Small intestine (tissue), 7 donors: ENCODE measurements at regions not wholly inside any gene's neighbourhood (a gene's known extent, or its start where the extent isn't known, plus 50 kb on each side); places are given as distances from the start of the nearest gene placed in this dataset.
A peak's percentile ranks its signal among the peaks of the same experiment; 100 is the strongest.

Experiments used
- DNase-seq, 2 donors: peaks; one replicate each; pipeline versions ENCODE4 v3.0.0 to v3.0.0-alpha.2; 2013
- FAIRE-seq: peaks from 2 replicates; lab custom pipeline; 2012; peaks lifted over from hg19 to GRCh38; lab: Jason Lieb, UNC
- H3K27ac ChIP-seq, 3 donors: one replicate each; pipeline ENCODE4 v1.5.1; 2013; ENCODE audit warnings: low read length in 2 of 3, mild to moderate bottlenecking in 2 of 3, control low read depth in 1 of 3, inconsistent platforms in 1 of 3, low read depth in 1 of 3, moderate library complexity in 1 of 3
- H3K27me3 ChIP-seq, 3 donors: one replicate each; pipeline ENCODE4 v1.6.1; 2013; ENCODE audit warnings: low read length in 3 of 3, inconsistent platforms in 1 of 3; ENCODE audit not compliant: control insufficient read depth in 3 of 3, insufficient read depth in 3 of 3
- H3K36me3 ChIP-seq, 3 donors: one replicate each; pipeline ENCODE4 v1.6.1; 2013; ENCODE audit warnings: low read length in 3 of 3, inconsistent platforms in 1 of 3, low read depth in 1 of 3, mild to moderate bottlenecking in 1 of 3, moderate library complexity in 1 of 3; ENCODE audit not compliant: control insufficient read depth in 3 of 3, insufficient read depth in 2 of 3
- H3K4me1 ChIP-seq, 3 donors: one replicate each; pipeline ENCODE4 v1.6.1; 2013; ENCODE audit warnings: low read length in 2 of 3, inconsistent platforms in 1 of 3, low read depth in 1 of 3, mild to moderate bottlenecking in 1 of 3, moderate library complexity in 1 of 3; ENCODE audit not compliant: control insufficient read depth in 3 of 3, insufficient read depth in 2 of 3
- H3K4me3 ChIP-seq, 3 donors: one replicate each; pipeline ENCODE4 v1.5.1; 2013; ENCODE audit warnings: low read length in 3 of 3, control low read depth in 1 of 3, inconsistent platforms in 1 of 3, low read depth in 1 of 3, mild to moderate bottlenecking in 1 of 3, moderate library complexity in 1 of 3
- H3K9me3 ChIP-seq, 2 donors: one replicate each; pipeline ENCODE4 v1.6.1; 2013; ENCODE audit warnings: low read depth in 1 of 2, low read length in 1 of 2; ENCODE audit not compliant: control insufficient read depth in 2 of 2, insufficient read depth in 1 of 2
- WGBS, 3 donors: extraction: QIAGEN DNeasy Blood & Tissue Kit; methylation state at CpG; one replicate each; pipeline ENCODE4 v1.1.7; 2013; 5-methylcytosine and 5-hydroxymethylcytosine counted together
- donor health status: healthy with polysubstance abuse.
- donor health status: control.
- donor health status: control.
- donor health status: Bipolar disorder and iron deficiency.
- donor health status: healthy.

GRCh38 chr6:14272737-14273085 lies 155.1 kb downstream of the CD83 start:
- Histone ChIP-seq H3K27me3 (no peaks in the 10 kb centered on the region), H3K36me3 (no peaks in the 10 kb centered on the region), H3K27ac (no peak overlapping the region), H3K4me1 (peaks cover 0 to 3% (median 0%) of the 10 kb centered on the region in 3 donors), H3K9me3 (peaks cover 0 to 9% of the 10 kb centered on the region in 2 donors), H3K4me3 (no peak overlapping the region)
- FAIRE-seq (no peak), DNase-seq (no peak)
- 95 to 100% (median 98%) methylated on average over 1 of the region's 1 CpG for WGBS, 3 donors

GRCh38 chr6:14273191-14273590 lies 155.6 kb downstream of the CD83 start:
- H3K36me3 ChIP-seq: no peaks in the 10 kb centered on the region
- FAIRE-seq (no peak), DNase-seq (no peak)
- no peak overlapping the region for H3K27ac ChIP-seq
- no peaks in the 10 kb centered on the region for H3K27me3 ChIP-seq
- H3K4me1 ChIP-seq: peaks cover 0 to 3% (median 0%) of the 10 kb centered on the region in 3 donors
- 90 to 92% (median 91%) methylated on average over 8 of the region's 8 CpGs for WGBS, 3 donors
- peaks cover 0 to 9% of the 10 kb centered on the region in 2 donors for H3K9me3 ChIP-seq
- no peak overlapping the region for H3K4me3 ChIP-seq

GRCh38 chr6:14274016-14274415 lies 156.4 kb downstream of the CD83 start:
- H3K27ac ChIP-seq: no peak overlapping the region
- 94 to 96% (median 95%) methylated on average over 6 of the region's 6 CpGs for WGBS, 3 donors

GRCh38 chr6:14274546-14275492 lies 157.2 kb downstream of the CD83 start:
- H3K36me3 ChIP-seq: no peaks in the 10 kb centered on the region
- H3K4me3 ChIP-seq: no peak overlapping the region
- no peaks in the 10 kb centered on the region for H3K27me3 ChIP-seq
- H3K27ac ChIP-seq: no peak overlapping the region
- H3K4me1 ChIP-seq: peaks cover 0 to 3% (median 0%) of the 10 kb centered on the region in 3 donors
- WGBS, 3 donors: 85 to 91% (median 90%) methylated on average over 16 of the region's 16 CpGs
- FAIRE-seq (no peak), DNase-seq (no peak)
- peaks cover 0 to 9% of the 10 kb centered on the region in 2 donors for H3K9me3 ChIP-seq

More at GRCh38 chr6:14274016-14274415, 156.4 kb downstream of the CD83 start:
- no peak for DNase-seq
- no peak for FAIRE-seq
- no peak overlapping the region for H3K4me3 ChIP-seq
- no peaks in the 10 kb centered on the region for H3K27me3 ChIP-seq
- H3K36me3 ChIP-seq: no peaks in the 10 kb centered on the region
- H3K9me3 ChIP-seq: peaks cover 0 to 9% of the 10 kb centered on the region in 2 donors
- H3K4me1 ChIP-seq: peaks cover 0 to 3% (median 0%) of the 10 kb centered on the region in 3 donors

GRCh38 chr6:14275493-14275851 lies 157.9 kb downstream of the CD83 start:
- DNase-seq: no peak
- H3K27ac ChIP-seq: no peak overlapping the region
- H3K27me3 ChIP-seq: no peaks in the 10 kb centered on the region
- peaks cover 0 to 15% of the 10 kb centered on the region in 2 donors for H3K9me3 ChIP-seq
- peaks cover 0 to 3% (median 0%) of the 10 kb centered on the region in 3 donors for H3K4me1 ChIP-seq
- FAIRE-seq: no peak
- no peak overlapping the region for H3K4me3 ChIP-seq
- no peaks in the 10 kb centered on the region for H3K36me3 ChIP-seq
- WGBS, 3 donors: 66 to 88% (median 79%) methylated on average over 9 of the region's 9 CpGs

- DNase-seq (no peak), FAIRE-seq (no peak)
- Histone ChIP-seq H3K27ac (no peak overlapping the region), H3K4me3 (no peak overlapping the region), H3K4me1 (no peaks in the 10 kb centered on the region), H3K27me3 (no peaks in the 10 kb centered on the region), H3K9me3 (peaks cover 0 to 21% of the 10 kb centered on the region in 2 donors), H3K36me3 (no peaks in the 10 kb centered on the region)
- WGBS, 3 donors: 51 to 63% (median 53%) methylated on average over 4 of the region's 4 CpGs
Measured at GRCh38 chr6:14276071-14276470, 158.5 kb downstream of the CD83 start.

GRCh38 chr6:14276667-14277404 lies 159.3 kb downstream of the CD83 start:
- FAIRE-seq (no peak), DNase-seq (peak in 1 of 2 donors; percentile 24)
- Histone ChIP-seq H3K27me3 (no peaks in the 10 kb centered on the region), H3K9me3 (peaks cover 0 to 22% of the 10 kb centered on the region in 2 donors), H3K4me1 (no peaks in the 10 kb centered on the region), H3K36me3 (no peaks in the 10 kb centered on the region), H3K27ac (peak overlapping the region in 1 of 3 donors; percentile 46), H3K4me3 (no peak overlapping the region)
- WGBS, 3 donors: 60 to 71% (median 60%) methylated on average over 4 of the region's 4 CpGs

- Histone ChIP-seq H3K9me3 (peaks cover 0 to 18% of the 10 kb centered on the region in 2 donors), H3K27ac (peak overlapping the region in 1 of 3 donors; percentile 1), H3K4me3 (no peak overlapping the region), H3K36me3 (no peaks in the 10 kb centered on the region), H3K27me3 (no peaks in the 10 kb centered on the region), H3K4me1 (no peaks in the 10 kb centered on the region)
- no peak for FAIRE-seq
- no peak for DNase-seq
- 88 to 97% (median 91%) methylated on average over 2 of the region's 2 CpGs for WGBS, 3 donors
Measured at GRCh38 chr6:14277405-14277930, 159.9 kb downstream of the CD83 start.
